ENCODE measurements at regions not wholly inside any gene's neighbourhood (a gene's known extent, or its start where the extent isn't known, plus 50 kb on each side); places are given as distances from the start of the nearest gene placed in this dataset.

DNA sequence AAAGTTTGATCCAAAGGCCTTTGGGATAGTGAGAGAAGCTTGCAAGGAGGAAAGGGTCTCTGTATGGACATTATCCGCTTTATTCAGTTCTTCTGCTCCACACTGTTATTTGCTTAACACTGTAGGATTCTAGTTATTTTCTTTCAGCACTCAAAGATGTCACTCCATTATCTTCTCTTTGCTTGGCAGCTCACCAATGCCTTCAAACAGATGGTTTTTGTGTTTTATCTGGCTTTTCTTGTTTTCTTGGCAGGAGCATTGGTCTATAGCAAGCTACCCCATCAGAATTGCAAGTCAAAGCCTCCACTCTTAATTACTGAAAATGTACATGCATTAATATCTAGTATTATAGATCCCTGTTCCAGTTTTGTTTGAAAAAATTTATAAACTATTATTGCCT, 138.8 kb downstream of the EVA1A start:
- no peak overlapping the region for H3K4me3 ChIP-seq (ENCODE audit: low read length)
- no peak for TF ChIP-seq CTCF (conservative IDR thresholded peaks at IDR 0.05; ENCODE audit: low read length)
- DNase-seq (ENCODE audit: low read depth), result no peak

- TF ChIP-seq CTCF (conservative IDR thresholded peaks at IDR 0.05; ENCODE audit: low read length), result no peak
- no peak for DNase-seq (ENCODE audit: low read depth)
- H3K4me3 ChIP-seq (ENCODE audit: low read length), result no peak overlapping the region
Observed at GRCh38 chr2:75416420-75417342, 144.1 kb downstream of the EVA1A start.

GRCh38 chr2:75415731-75416130, 145.0 kb downstream of the EVA1A start:
- H3K4me3 ChIP-seq (ENCODE audit: low read length), result no peak overlapping the region
- TF ChIP-seq CTCF (conservative IDR thresholded peaks at IDR 0.05; ENCODE audit: low read length), result no peak
- no peak for DNase-seq (ENCODE audit: low read depth)

GRCh38 chr2:75415111-75415626, 145.6 kb downstream of the EVA1A start:
- TF ChIP-seq CTCF (conservative IDR thresholded peaks at IDR 0.05; ENCODE audit: low read length), result no peak
- no peak for DNase-seq (ENCODE audit: low read depth)
- no peak overlapping the region for H3K4me3 ChIP-seq (ENCODE audit: low read length)

DNA sequence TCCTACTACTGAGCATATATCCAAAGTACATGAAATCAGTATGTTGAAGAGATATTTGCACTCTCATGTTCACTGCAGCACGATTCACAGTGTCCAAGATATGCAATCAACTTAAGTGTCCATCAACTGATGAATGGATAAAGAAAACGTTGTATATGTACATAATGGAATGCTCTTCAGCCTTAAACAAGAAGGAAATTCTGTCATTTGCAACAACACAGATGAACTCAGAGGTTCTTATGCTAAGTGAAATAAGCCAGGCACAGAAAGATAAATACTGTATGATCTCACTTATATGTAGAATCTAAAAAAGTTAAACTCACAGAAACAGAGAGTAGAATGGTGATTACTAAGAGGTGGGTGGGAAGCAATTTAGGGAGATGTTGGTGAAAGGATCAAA, 149.2 kb downstream of the EVA1A start:
- TF ChIP-seq CTCF (conservative IDR thresholded peaks at IDR 0.05; ENCODE audit: low read length), result no peak

GRCh38 chr2:75410702-75411101, 150.0 kb downstream of the EVA1A start:
- no peak for TF ChIP-seq CTCF (conservative IDR thresholded peaks at IDR 0.05; ENCODE audit: low read length)
- no peak for DNase-seq (ENCODE audit: low read depth)
- no peak overlapping the region for H3K4me3 ChIP-seq (ENCODE audit: low read length)

More for the DNA sequence above, 149.2 kb downstream of the EVA1A start:
- no peak for DNase-seq (ENCODE audit: low read depth)
- no peak overlapping the region for H3K4me3 ChIP-seq (ENCODE audit: low read length)

DNA sequence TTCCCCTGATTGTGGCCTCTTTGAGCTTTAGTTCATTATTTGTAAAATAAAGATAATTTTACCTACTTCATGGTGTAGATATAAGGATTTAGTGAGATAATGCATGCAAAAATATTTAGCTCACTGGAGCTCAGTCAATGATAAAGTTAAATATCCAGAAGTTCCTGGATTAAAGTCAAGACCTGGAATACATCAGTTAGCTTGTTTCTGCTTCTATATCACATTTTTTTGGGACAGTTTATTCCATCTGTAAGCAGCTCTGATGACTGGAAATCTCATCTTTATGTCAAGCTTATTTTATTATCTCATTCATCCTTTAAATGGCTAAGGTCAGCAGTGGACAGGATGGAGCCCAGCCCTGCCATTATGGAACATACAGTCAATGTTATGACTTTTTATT, 152.0 kb downstream of the EVA1A start:
- no peak overlapping the region for H3K4me3 ChIP-seq (ENCODE audit: low read length)
- no peak for TF ChIP-seq CTCF (conservative IDR thresholded peaks at IDR 0.05; ENCODE audit: low read length)
- DNase-seq (ENCODE audit: low read depth), result no peak

All from AG10803 (cell line).